DOHH2 (cell line): ENCODE measurements at regions not wholly inside any gene's neighbourhood (a gene's known extent, or its start where the extent isn't known, plus 50 kb on each side); places are given as distances from the start of the nearest gene placed in this dataset.

Experiments used
- CTCF ChIP-seq: fragments of 200-600 bp; sonication (generic); IDR thresholded peaks from one replicate; pipeline ENCODE4 v1.5.1; 2014; ENCODE audit warnings: antibody characterized with exemption, mild to moderate bottlenecking, low read depth, low read length; ENCODE audit not compliant: poor library complexity, severe bottlenecking
- EZH2phosphoT487 ChIP-seq: fragments of 200-600 bp; sonication (generic); IDR thresholded peaks from 2 replicates; pipeline ENCODE4 v1.6.1; 2017; ENCODE audit warnings: borderline replicate concordance, mild to moderate bottlenecking, antibody characterized with exemption, low read length, moderate library complexity, mixed read lengths

- TF ChIP-seq CTCF (no peak), EZH2phosphoT487 (no peak)
Observed at GRCh38 chr3:71956069-71956340, 171.1 kb upstream of the PROK2 start.
